Caco-2 (cell line): ENCODE measurements at regions not wholly inside any gene's neighbourhood (a gene's known extent, or its start where the extent isn't known, plus 50 kb on each side); places are given as distances from the start of the nearest gene placed in this dataset.

Source experiments
- BruUV-seq: library from RNA; stranded (reverse); fragments of 400-500 nt; replicated peaks from 2 replicates; lab custom pipeline; 2021; lab: Mats Ljungman, UMichigan
- CTCF ChIA-PET: fragments of 300-600 bp; sonication (Branson Sonifier 250); formaldehyde crosslinking; loops from one replicate; lab custom pipeline; 2022; ENCODE audit warnings: antibody characterized with exemption; lab: Charles Lee
- POLR2A ChIA-PET: fragments of 300-600 bp; sonication (Branson Sonifier 250); formaldehyde crosslinking; loops from one replicate; lab custom pipeline; 2022; ENCODE audit warnings: antibody characterized with exemption; lab: Charles Lee
- DNase-seq, 2 experiments: peaks; one replicate each; pipeline versions ENCODE4 v3.0.0 to v3.0.0-alpha.2; 2020 to 2022
- H3K27me3 ChIP-seq: replicated peaks from 2 replicates; pipeline ENCODE4 v1.6.0; 2011; ENCODE audit warnings: low read length; ENCODE audit not compliant: control insufficient read depth, insufficient read depth
- H3K36me3 ChIP-seq: 2 replicates; pipeline ENCODE4 v1.5.1; 2011; ENCODE audit warnings: low read length; ENCODE audit not compliant: control insufficient read depth, insufficient read depth
- H3K4me1 ChIP-seq: fragments of 250-450 bp; sonication (Bioruptor Pico); 2 replicates; pipeline ENCODE4 v1.5.1; 2020; ENCODE audit warnings: mild to moderate bottlenecking
- H3K4me3 ChIP-seq: 2 replicates; pipeline ENCODE4 v1.5.1; 2011; ENCODE audit warnings: low read depth, mild to moderate bottlenecking, control low read depth, low read length
- H3K9me3 ChIP-seq: fragments of 250-450 bp; sonication (Bioruptor Pico); 2 replicates; pipeline ENCODE4 v1.5.1; 2020; ENCODE audit warnings: mild to moderate bottlenecking, moderate library complexity
- H3K27ac Mint-ChIP-seq: one replicate; pipeline ENCODE4 v1.8.0; 2022; ENCODE audit warnings: mixed read lengths; ENCODE audit not compliant: unreplicated experiment
- H3K27me3 Mint-ChIP-seq: one replicate; pipeline ENCODE4 v1.8.0; 2022; ENCODE audit warnings: mixed read lengths; ENCODE audit not compliant: insufficient read depth, unreplicated experiment
- H3K36me3 Mint-ChIP-seq: one replicate; pipeline ENCODE4 v1.8.0; 2022; ENCODE audit warnings: mild to moderate bottlenecking, mixed read lengths; ENCODE audit not compliant: insufficient read depth, unreplicated experiment
- H3K4me1 Mint-ChIP-seq: one replicate; pipeline ENCODE4 v1.8.0; 2022; ENCODE audit warnings: low read depth, mixed read lengths; ENCODE audit not compliant: unreplicated experiment
- H3K4me3 Mint-ChIP-seq: one replicate; pipeline ENCODE4 v1.8.0; 2022; ENCODE audit warnings: mild to moderate bottlenecking, moderate library complexity, mixed read lengths; ENCODE audit not compliant: unreplicated experiment
- H3K9me3 Mint-ChIP-seq: one replicate; pipeline ENCODE4 v1.8.0; 2022; ENCODE audit warnings: mixed read lengths; ENCODE audit not compliant: unreplicated experiment
- CTCF ChIP-seq, 2 experiments: fragments of 200-600 bp in 1 of 2; IDR thresholded peaks; 1 replicate in 1 of 2; 2 replicates in 1 of 2; pipeline versions ENCODE4 v1.5.1 to v1.8.0; 2011 to 2022; ENCODE audit warnings: antibody characterized with exemption in 1 of 2, control low read depth in 1 of 2, inconsistent platforms in 1 of 2, low read depth in 1 of 2, low read length in 1 of 2, mild to moderate bottlenecking in 1 of 2, moderate library complexity in 1 of 2; ENCODE audit not compliant: insufficient read depth in 1 of 2, severe bottlenecking in 1 of 2, unreplicated experiment in 1 of 2
- intact Hi-C: fragments of 100-400 bp; cut with micrococcal nuclease; formaldehyde crosslinking; loops from one replicate; pipeline ENCODE4 v1.10.0; 2022; ENCODE audit not compliant: unreplicated experiment

- TF ChIP-seq CTCF (IDR thresholded peaks at IDR 0.05; ENCODE audit: insufficient read depth in 1 of 2, low read depth in 1 of 2, low read length in 1 of 2, severe bottlenecking in 1 of 2, unreplicated experiment in 1 of 2), result no peak
- POLR2A ChIA-PET, result no interaction called here
- H3K9me3 ChIP-seq, result no peaks in the 10 kb centered on the region
- Mint-ChIP-seq H3K4me3 (no peak overlapping the region), H3K36me3 (no peaks in the 10 kb centered on the region), H3K27me3 (no peaks in the 10 kb centered on the region), H3K27ac (no peak overlapping the region), H3K9me3 (no peaks in the 10 kb centered on the region), H3K4me1 (peaks cover 6% of the 10 kb centered on the region)
- H3K4me3 ChIP-seq, result no peak overlapping the region
- BruUV-seq, result no TSS peak
- CTCF ChIA-PET, result interaction anchor here (0.7 to 1.4 kb wide), 3 partner anchors 10 to 881 kb away, joined by 3 read pairs; no protein-coding TSS in a partner anchor
- no peak for DNase-seq
- H3K27me3 ChIP-seq, result no peaks in the 10 kb centered on the region
- H3K4me1 ChIP-seq, result peaks cover 16% of the 10 kb centered on the region
- H3K36me3 ChIP-seq, result no peaks in the 10 kb centered on the region
- intact Hi-C loops, result no loop called here
These were observed 557.8 kb upstream of the SLC35B3 start for GRCh38 chr6:8993111-8993510.

GRCh38 chr6:8991844-8992243 is 556.5 kb upstream of the SLC35B3 start:
- Mint-ChIP-seq H3K4me3 (no peak overlapping the region), H3K27ac (no peak overlapping the region), H3K36me3 (no peaks in the 10 kb centered on the region), H3K27me3 (no peaks in the 10 kb centered on the region), H3K9me3 (no peaks in the 10 kb centered on the region), H3K4me1 (peaks cover 6% of the 10 kb centered on the region)
- BruUV-seq, result no TSS peak
- intact Hi-C loops, result no loop called here
- peaks cover 9% of the 10 kb centered on the region; the same call in 1 of the 2 replicates for H3K4me1 ChIP-seq
- H3K36me3 ChIP-seq, result no peaks in the 10 kb centered on the region
- CTCF ChIA-PET, result interaction anchor here (1.4 kb wide), 1 partner anchor 9 kb away, joined by 3 read pairs; no protein-coding TSS in a partner anchor
- POLR2A ChIA-PET, result no interaction called here
- H3K27me3 ChIP-seq, result no peaks in the 10 kb centered on the region
- no peak overlapping the region for H3K4me3 ChIP-seq
- H3K9me3 ChIP-seq, result no peaks in the 10 kb centered on the region
- TF ChIP-seq CTCF (IDR thresholded peaks at IDR 0.05; ENCODE audit: insufficient read depth in 1 of 2, low read depth in 1 of 2, low read length in 1 of 2, severe bottlenecking in 1 of 2, unreplicated experiment in 1 of 2), result no peak
- DNase-seq, result no peak

- POLR2A ChIA-PET, result no interaction called here
- no peaks in the 10 kb centered on the region for H3K27me3 Mint-ChIP-seq
- no peak overlapping the region for H3K4me3 Mint-ChIP-seq
- H3K9me3 Mint-ChIP-seq, result no peaks in the 10 kb centered on the region
- Histone ChIP-seq H3K36me3 (no peaks in the 10 kb centered on the region), H3K4me1 (peaks cover 9% of the 10 kb centered on the region; the same call in 1 of the 2 replicates), H3K4me3 (no peak overlapping the region), H3K9me3 (no peaks in the 10 kb centered on the region), H3K27me3 (no peaks in the 10 kb centered on the region)
- H3K4me1 Mint-ChIP-seq, result peaks cover 6% of the 10 kb centered on the region
- H3K27ac Mint-ChIP-seq, result no peak overlapping the region
- CTCF ChIA-PET, result no interaction called here
- no peak for DNase-seq
- no TSS peak for BruUV-seq
- TF ChIP-seq CTCF (IDR thresholded peaks at IDR 0.05; ENCODE audit: insufficient read depth in 1 of 2, low read depth in 1 of 2, low read length in 1 of 2, severe bottlenecking in 1 of 2, unreplicated experiment in 1 of 2), result no peak
- no peaks in the 10 kb centered on the region for H3K36me3 Mint-ChIP-seq
- intact Hi-C loops, result no loop called here
These were observed 554.7 kb upstream of the SLC35B3 start for GRCh38 chr6:8990075-8990474.
